Fibroblast of villous mesenchyme (primary cell): ENCODE measurements at regions not wholly inside any gene's neighbourhood (a gene's known extent, or its start where the extent isn't known, plus 50 kb on each side); places are given as distances from the start of the nearest gene placed in this dataset.

Source experiments
- DNase-seq: peaks from one replicate; pipeline ENCODE4 v3.0.0-alpha.2; 2010; ENCODE audit warnings: low read depth
- H3K4me3 ChIP-seq: 2 replicates; pipeline ENCODE4 v1.5.1; 2011; ENCODE audit warnings: low read depth, mild to moderate bottlenecking, low read length
- CTCF ChIP-seq: IDR thresholded peaks from 2 replicates; pipeline ENCODE4 v1.5.1; 2012; ENCODE audit warnings: low read depth, mild to moderate bottlenecking, low read length; ENCODE audit not compliant: insufficient read depth

DNA sequence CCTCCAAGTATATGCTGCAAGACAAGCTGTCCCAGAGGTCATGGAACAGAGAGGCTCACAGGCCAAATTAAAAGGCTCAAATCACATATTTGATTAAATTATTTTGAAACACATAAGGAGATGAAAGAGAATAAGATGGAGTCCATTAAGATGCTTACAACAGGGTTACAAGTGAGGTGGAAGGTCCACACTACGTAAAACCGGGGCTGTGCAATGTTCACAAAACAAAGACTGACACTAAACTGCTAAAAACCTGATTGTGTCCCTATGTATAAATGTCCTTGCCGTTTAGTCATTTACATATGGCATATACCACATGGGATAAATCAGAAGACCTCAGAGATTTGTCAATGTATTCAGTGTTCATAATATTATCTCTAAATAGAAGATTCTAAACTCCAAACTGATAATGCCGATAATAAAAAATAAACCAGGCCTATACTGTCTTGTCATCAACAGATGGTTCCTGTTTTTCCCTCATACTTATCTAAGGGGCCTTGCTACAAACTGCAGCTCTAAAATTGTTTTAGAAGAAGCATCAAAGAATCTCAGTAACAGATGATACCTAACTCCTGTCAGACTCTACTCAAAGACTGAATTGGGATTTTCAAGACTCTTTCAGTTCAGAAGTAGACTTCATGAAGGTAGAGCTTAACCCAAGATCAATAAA, 51.8 kb upstream of the RIPOR2 start:
- no peak for TF ChIP-seq CTCF
- DNase-seq = no peak
- H3K4me3 ChIP-seq = no peak overlapping the region

DNA sequence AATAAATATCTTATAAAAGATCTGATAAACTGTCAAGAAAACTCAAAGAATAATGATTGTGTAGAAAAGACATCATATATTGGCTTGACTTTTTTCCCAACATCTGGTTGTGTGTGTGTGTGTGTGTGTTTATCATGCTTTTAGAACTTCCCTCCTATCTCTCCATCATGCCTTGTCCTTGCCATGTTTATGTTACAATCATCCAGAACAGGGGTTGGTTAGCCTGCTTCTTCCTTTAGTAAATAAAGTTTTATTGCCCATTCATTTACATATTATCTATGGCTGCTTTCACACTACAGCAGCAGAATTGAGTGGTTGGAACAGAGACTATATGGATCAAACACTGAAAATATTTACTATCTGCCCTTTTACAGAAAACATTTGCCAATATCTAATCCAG, 52.8 kb upstream of the RIPOR2 start:
- no peak for TF ChIP-seq CTCF
- peak; percentile 70 for DNase-seq

GRCh38 chr6:24990236-24990845, 54.6 kb upstream of the RIPOR2 start:
- no peak for TF ChIP-seq CTCF
- no peak overlapping the region for H3K4me3 ChIP-seq
- DNase-seq = no peak

More for the DNA sequence above, 52.8 kb upstream of the RIPOR2 start:
- no peak overlapping the region for H3K4me3 ChIP-seq

- no peak overlapping the region for H3K4me3 ChIP-seq
- TF ChIP-seq CTCF = no peak
- no peak for DNase-seq
These were observed 55.4 kb upstream of the RIPOR2 start for GRCh38 chr6:24990944-24991809.

- peak; percentile 83 for TF ChIP-seq CTCF
- H3K4me3 ChIP-seq = no peak overlapping the region
- peak; percentile 55 for DNase-seq
These were observed 56.2 kb upstream of the RIPOR2 start for GRCh38 chr6:24991810-24992467.

GRCh38 chr6:24994812-24995211, 59.1 kb upstream of the RIPOR2 start:
- no peak overlapping the region for H3K4me3 ChIP-seq
- no peak for DNase-seq
- peak; percentile 43 for TF ChIP-seq CTCF
